Fibroblast of villous mesenchyme (primary cell): ENCODE measurements at regions not wholly inside any gene's neighbourhood (a gene's known extent, or its start where the extent isn't known, plus 50 kb on each side); places are given as distances from the start of the nearest gene placed in this dataset.

ENCODE experiments used
- DNase-seq: peaks from one replicate; pipeline ENCODE4 v3.0.0-alpha.2; 2010; ENCODE audit warnings: low read depth
- H3K4me3 ChIP-seq: 2 replicates; pipeline ENCODE4 v1.5.1; 2011; ENCODE audit warnings: low read depth, mild to moderate bottlenecking, low read length
- TF ChIP-seq, protein P1 (sequence below): IDR thresholded peaks from 2 replicates; pipeline ENCODE4 v1.5.1; 2012; ENCODE audit warnings: low read depth, mild to moderate bottlenecking, low read length; ENCODE audit not compliant: insufficient read depth

DNA sequence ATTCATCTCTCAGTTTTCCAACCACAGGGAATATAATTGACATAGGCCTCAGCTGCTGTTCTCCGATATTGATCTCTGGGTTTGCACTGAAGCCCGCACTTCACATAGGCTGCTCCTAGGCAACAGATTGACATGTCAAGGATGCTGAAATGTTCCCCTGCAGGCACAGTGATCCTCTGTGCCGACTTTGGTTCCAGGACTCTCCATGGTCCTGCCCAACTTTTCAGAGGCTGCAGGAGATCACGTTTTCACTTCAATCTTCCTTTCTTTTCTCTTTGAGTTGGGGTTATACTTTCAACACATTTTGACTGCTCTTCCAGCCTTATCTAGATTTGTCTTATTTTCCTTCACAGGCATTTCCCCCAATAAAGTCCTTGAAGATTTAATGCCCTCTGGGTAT is 1361.0 kb downstream of the DSC3 start:
- no peak overlapping the region for H3K4me3 ChIP-seq
- TF ChIP-seq, protein P1, sequence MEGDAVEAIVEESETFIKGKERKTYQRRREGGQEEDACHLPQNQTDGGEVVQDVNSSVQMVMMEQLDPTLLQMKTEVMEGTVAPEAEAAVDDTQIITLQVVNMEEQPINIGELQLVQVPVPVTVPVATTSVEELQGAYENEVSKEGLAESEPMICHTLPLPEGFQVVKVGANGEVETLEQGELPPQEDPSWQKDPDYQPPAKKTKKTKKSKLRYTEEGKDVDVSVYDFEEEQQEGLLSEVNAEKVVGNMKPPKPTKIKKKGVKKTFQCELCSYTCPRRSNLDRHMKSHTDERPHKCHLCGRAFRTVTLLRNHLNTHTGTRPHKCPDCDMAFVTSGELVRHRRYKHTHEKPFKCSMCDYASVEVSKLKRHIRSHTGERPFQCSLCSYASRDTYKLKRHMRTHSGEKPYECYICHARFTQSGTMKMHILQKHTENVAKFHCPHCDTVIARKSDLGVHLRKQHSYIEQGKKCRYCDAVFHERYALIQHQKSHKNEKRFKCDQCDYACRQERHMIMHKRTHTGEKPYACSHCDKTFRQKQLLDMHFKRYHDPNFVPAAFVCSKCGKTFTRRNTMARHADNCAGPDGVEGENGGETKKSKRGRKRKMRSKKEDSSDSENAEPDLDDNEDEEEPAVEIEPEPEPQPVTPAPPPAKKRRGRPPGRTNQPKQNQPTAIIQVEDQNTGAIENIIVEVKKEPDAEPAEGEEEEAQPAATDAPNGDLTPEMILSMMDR, result no peak
- DNase-seq, result no peak

DNA sequence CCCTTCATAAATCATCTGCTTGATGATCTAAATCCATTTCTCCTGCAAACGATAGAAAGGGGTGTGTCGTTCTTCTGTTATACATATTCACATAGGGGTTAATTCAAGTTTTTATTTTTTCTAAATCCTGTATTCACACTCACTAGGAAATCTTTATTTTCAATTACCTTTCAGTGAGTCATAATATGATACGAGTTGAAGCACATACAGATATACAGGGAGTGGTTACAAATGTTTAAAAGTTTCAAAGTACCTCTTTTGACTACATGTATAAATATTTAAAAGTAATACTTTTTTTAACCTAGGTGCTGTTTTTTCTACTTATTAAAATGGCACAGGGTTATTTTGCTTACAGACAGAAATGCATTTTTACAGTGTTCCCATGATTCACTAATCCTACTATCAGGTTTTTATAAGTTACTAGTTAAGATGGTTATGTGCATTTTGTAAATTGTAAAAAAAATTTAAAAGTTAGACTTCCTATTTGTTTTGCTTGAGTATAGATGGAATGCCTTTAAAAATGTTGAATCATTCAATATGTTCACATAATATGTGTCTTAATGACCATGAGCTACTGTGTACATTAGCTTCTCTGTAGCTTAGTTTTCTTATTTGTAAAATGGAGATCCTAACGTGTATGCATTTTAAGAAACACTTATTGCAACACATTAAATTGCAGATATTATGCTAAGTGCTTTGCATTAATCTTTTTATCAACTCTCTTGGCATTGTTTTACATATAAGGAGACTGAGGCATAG is 1378.1 kb downstream of the DSC3 start:
- DNase-seq, result no peak
- no peak overlapping the region for H3K4me3 ChIP-seq
- TF ChIP-seq, protein P1, result no peak

DNA sequence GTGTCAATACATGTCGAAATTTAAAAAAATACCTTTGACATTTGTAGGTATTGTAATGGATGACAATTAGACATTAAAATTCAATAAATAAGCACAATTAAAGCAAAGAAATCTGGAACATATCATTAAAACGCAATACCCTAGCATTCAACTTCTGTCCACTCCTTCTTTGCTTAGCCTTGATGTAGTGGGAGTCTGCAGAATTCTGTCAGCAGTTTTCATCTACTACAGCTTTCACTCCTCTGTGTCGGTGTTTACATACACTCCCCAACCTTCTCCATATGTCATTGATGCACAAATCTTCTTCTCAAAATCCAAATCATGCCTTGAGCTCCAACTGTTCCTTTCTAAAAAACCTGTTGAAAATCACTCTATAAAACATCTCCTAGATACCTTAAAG is 1380.6 kb downstream of the DSC3 start:
- TF ChIP-seq, protein P1, result no peak
- H3K4me3 ChIP-seq, result no peak overlapping the region
- DNase-seq, result no peak

DNA sequence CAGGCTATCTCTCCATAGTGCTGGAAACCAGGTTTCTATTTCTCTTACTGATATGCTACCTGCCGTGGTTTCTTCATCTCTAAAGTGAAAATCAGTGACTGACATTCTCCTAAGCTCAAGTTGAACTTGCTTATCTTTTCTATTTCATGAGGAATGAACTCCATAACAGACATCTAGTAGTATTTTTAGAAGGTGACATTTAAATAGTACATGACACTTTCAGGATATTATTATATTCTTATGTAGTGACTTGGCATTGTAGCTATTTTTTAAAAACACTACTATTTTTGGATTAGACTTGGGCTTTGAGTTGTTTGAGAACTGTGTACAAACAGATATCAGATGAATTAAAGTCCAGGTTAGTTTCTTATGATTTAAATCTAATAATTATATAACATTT is 1381.8 kb downstream of the DSC3 start:
- no peak for DNase-seq
- TF ChIP-seq, protein P1, result no peak
- no peak overlapping the region for H3K4me3 ChIP-seq

- TF ChIP-seq, protein P1, result no peak
- no peak overlapping the region for H3K4me3 ChIP-seq
- no peak for DNase-seq
These were observed 1388.8 kb downstream of the DSC3 start for GRCh38 chr18:29653671-29654215.

DNA sequence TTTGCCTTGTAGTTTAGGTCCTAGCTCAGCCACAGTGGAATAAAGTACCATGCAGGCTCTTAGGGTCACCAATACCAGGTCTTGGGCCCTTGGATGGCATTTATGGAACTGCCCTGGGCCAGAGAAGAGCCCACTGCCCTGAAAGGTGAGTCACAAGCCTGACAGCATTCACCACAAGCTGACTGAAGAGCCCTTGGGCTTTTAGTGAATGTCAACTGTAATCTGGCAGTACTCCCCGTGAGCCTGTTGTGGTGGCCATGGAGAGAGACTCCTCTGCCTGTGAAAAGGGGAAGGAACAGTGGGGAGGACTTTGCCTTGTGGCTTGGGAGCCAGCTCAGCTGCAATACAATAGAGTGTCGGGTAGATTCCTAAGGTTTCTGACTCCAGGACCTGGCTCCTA is 1389.7 kb downstream of the DSC3 start:
- no peak for DNase-seq
- no peak overlapping the region for H3K4me3 ChIP-seq
- TF ChIP-seq, protein P1, result no peak
